GM12873 (cell line): ENCODE measurements at regions not wholly inside any gene's neighbourhood (a gene's known extent, or its start where the extent isn't known, plus 50 kb on each side); places are given as distances from the start of the nearest gene placed in this dataset.

Source experiments
- TF ChIP-seq, protein P1 (sequence below): IDR thresholded peaks from 2 replicates; pipeline ENCODE4 v1.5.1; 2012; ENCODE audit warnings: low read depth, mild to moderate bottlenecking, moderate library complexity, low read length, control low read depth; ENCODE audit not compliant: insufficient read depth; ENCODE audit errors: missing control alignments

DNA sequence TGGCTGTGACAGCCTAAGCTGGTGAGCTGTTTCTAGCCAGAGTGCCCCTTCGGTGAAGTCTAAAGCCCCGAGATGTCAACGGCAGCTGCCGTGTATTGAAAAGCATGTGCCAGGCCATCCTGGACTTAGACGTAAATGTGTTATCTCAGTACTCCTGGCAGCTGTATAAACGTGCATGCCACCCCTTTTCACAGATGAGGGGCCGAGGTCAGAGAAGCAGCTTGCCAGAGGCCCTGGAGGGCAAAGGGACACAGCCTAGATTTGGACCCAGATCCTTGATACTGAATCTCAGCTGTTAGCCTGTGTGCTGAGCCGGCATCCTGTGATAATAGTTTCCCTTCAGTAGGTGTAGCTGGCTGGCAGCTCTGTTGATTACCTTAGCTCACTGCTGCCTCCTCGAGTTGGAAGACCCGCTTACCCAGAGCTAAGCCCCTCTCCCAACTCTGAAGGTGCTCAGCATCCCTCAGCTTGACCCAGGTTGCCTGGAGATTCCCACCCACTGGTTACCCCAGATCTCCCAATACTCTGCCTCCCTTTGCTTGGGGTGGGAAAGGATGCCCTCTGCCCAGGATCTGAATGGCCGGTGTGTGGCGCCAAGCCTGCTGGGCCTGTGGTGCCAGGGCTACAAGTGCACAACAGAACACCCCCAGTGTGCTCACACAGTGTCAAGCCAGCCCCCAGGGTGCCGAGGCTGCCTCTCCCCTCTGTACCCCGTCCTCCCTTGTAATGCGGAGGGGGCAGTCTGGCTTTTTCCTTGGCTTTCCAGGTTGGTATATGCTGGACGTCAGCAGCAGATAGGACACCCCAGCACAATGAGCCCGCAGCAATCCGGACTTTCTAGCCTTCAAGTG lies 59.8 kb upstream of the WNT7B start:
- TF ChIP-seq, protein P1, sequence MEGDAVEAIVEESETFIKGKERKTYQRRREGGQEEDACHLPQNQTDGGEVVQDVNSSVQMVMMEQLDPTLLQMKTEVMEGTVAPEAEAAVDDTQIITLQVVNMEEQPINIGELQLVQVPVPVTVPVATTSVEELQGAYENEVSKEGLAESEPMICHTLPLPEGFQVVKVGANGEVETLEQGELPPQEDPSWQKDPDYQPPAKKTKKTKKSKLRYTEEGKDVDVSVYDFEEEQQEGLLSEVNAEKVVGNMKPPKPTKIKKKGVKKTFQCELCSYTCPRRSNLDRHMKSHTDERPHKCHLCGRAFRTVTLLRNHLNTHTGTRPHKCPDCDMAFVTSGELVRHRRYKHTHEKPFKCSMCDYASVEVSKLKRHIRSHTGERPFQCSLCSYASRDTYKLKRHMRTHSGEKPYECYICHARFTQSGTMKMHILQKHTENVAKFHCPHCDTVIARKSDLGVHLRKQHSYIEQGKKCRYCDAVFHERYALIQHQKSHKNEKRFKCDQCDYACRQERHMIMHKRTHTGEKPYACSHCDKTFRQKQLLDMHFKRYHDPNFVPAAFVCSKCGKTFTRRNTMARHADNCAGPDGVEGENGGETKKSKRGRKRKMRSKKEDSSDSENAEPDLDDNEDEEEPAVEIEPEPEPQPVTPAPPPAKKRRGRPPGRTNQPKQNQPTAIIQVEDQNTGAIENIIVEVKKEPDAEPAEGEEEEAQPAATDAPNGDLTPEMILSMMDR = peak; percentile 56

DNA sequence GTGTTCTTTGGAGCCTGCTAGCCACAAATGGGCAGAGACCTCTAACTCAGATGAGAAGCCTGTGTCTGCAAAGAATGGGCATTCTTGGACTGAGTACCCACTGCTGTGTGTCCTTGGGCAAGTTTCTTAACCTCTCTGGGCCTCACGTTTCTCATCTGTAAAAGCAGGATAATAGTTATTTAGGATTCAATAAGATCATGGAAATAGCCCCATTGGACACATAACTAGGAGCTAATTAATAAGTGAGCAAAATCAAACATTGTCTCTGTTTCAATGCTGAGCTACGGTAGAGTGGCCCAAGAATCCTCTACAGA lies 61.2 kb upstream of the WNT7B start:
- TF ChIP-seq, protein P1 = no peak

DNA sequence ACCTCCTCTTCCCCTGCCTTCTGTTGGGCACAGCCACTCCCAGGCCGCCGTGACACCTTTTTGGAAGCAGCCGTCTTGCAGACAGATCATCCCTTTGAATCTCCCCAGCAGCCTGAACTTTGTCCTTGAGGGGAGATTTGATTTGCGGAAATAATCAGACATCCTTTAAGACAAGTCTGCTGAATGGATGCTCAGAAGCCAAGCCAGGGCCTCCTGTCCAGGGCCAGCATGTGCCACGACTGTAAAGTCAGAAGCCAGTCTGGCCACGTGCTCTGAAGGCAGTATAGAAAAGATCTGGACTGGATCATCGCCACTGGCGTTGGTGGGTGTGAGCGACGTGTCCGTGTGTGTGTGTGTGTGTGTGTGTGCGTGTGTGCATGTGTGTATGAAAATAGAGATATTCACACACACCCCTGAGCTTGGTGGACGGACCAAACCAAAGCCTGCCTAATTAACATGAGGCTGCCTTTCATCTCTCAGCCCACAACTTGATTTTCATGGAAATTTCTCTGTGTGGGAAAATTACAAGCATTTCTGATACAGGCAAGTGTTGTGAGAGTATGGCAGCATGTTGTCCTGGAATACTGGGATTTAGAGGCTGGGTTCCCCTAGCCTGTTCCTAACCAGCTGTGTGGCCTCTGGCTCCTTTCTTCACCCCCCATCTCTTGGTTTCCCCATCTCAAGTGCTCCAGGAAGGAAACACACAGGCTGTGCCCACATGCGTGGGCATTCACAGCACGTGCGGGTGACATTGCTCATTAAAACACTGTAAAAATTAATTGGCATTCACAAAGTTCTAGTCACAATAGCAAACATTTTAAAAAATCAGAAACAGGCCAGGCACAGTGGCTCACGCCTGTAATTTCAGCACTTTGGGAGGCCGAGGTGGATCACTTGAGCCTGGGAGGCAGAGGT lies 61.8 kb upstream of the WNT7B start:
- TF ChIP-seq, protein P1 = no peak

DNA sequence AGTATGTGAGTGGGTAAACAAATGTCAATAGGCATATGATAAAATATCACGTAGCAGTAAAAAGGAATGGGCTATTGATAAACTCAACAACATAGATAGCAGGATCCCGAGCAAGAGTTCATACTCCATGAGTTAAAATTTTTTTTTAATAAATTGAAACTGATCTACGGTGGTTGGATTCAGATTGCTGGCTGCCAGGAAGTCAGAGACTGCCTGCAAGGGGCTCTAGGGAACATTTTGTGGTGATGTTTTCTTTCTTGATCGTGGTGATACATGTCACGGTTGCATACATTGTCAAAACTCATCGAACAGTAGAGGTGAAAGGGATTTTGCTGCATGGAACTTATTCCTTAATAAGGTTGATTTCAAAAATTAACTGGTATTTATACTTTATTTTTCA lies 62.6 kb upstream of the WNT7B start:
- TF ChIP-seq, protein P1 = no peak

DNA sequence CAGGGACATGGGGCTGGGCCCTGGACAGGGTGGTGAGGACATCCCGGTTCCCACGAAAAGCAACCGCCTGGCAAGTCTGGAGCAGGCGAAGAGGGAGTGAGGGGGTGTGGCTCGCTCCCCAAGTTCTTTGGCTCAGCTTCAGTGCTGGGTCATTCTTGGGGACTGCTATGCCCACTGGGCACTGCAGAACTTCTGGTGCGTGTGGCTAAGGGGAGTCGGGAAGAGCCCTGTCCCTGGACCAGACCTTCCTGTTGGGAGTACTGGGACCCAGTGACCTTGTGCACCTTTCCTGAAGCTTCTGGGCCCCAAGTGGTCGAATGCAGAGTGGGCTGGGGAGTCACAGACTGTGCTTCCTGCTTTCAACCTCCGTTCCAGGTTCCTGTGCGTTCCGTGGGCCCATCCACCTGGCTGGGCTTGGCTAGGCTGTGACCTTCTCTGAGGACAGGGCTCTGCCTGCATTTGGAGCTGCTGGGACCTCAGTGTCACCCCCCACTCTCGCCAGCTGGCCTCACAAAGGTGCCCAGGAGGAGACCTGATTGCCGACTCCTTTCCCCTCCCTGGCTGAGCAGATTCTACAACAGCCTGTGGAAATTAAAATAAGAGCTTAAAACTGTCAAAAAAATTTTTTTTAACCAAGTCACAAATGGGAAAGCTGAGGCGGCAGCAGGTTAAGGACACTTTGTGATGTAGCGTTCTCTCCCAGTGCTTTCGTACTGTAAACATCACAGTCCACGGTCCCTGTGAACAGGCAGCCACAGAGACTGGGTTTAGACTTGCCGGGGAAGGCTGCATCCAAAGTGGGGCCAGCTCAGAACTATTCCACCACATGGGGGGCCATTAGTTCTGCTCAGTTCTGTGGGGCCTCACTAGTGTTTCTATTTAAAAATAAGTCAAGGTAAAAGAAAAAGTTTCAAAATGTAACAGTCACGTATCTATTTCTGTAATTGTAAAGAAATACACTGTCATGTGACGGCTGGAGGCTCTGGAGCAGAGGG lies 63.8 kb upstream of the WNT7B start:
- TF ChIP-seq, protein P1 = no peak

DNA sequence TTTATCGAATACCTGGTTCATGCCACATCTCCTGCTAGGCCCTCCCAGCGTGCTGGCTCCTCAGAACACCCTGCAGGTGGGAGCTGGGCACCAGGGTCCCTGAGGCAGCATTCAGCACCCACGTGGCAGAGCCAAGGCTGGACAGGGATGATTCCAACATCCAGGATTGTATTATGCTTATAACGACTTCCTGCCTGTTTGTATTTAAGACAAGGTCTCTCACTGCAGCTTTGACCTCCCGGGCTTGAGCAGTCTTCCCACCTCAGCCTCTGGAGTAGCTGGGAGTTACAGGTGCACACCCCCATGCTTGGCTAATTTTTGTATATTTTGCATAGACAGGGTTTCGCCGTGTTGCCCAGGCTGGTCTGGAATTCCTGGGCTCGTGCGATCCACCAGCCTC lies 64.7 kb upstream of the WNT7B start:
- TF ChIP-seq, protein P1 = no peak
